OCI-LY7 (cell line): ENCODE measurements at regions not wholly inside any gene's neighbourhood (a gene's known extent, or its start where the extent isn't known, plus 50 kb on each side); places are given as distances from the start of the nearest gene placed in this dataset.

ENCODE experiments used
- CTCF ChIP-seq: fragments of 200-600 bp; sonication (generic); conservative IDR thresholded peaks from 2 replicates; pipeline ENCODE4 v1.5.1; 2014; ENCODE audit warnings: mild to moderate bottlenecking, antibody characterized with exemption, low read length, moderate library complexity, mixed read lengths
- EZH2phosphoT487 ChIP-seq: fragments of 200-600 bp; sonication (generic); IDR thresholded peaks from 2 replicates; pipeline ENCODE4 v1.6.1; 2018; ENCODE audit warnings: low read depth, borderline replicate concordance, mild to moderate bottlenecking, mixed run types, antibody characterized with exemption, low read length, moderate library complexity, mixed read lengths

DNA sequence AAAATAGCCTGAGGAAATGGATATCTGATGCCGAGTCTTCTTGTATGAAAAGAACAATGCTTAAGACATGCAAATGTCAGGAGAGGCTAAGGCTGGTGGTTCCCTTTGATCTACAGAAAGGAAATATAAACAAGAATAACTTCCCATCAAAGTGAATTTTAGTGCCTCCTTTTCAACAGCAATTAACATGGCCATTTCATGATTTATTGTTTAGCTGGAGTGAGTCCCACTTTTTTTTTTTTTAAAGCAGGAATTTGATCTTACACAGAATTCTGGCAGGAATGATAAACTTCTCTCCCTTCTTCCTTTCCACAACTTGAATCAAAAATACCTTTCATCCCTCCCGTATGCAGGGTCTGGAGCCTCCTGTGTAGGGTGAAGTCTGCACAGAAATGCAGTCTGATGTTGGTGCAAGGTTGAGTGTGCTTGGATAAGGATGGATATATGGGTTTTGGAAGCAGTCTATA, 287.0 kb downstream of the MEX3B start:
- TF ChIP-seq EZH2phosphoT487 (no peak), CTCF (no peak)
